ENCODE measurements at regions not wholly inside any gene's neighbourhood (a gene's known extent, or its start where the extent isn't known, plus 50 kb on each side); places are given as distances from the start of the nearest gene placed in this dataset.

- DNase-seq (ENCODE audit: low read depth): no peak
Observed at GRCh38 chr2:223223156-223223555, 171.2 kb downstream of the KCNE4 start.

GRCh38 chr2:223225266-223225665, 173.3 kb downstream of the KCNE4 start:
- no peak for DNase-seq (ENCODE audit: low read depth)
- no peak overlapping the region for H3K4me3 ChIP-seq (ENCODE audit: low read depth, low read length)
- no peak for TF ChIP-seq CTCF (IDR thresholded peaks at IDR 0.05; ENCODE audit: low read depth, low read length, missing control alignments)

More at GRCh38 chr2:223223156-223223555, 171.2 kb downstream of the KCNE4 start:
- TF ChIP-seq CTCF (IDR thresholded peaks at IDR 0.05; ENCODE audit: low read depth, low read length, missing control alignments): no peak
- no peak overlapping the region for H3K4me3 ChIP-seq (ENCODE audit: low read depth, low read length)

GRCh38 chr2:223226264-223226663, 174.3 kb downstream of the KCNE4 start:
- no peak for DNase-seq (ENCODE audit: low read depth)
- no peak for TF ChIP-seq CTCF (IDR thresholded peaks at IDR 0.05; ENCODE audit: low read depth, low read length, missing control alignments)
- H3K4me3 ChIP-seq (ENCODE audit: low read depth, low read length): no peak overlapping the region

- no peak overlapping the region for H3K4me3 ChIP-seq (ENCODE audit: low read depth, low read length)
- DNase-seq (ENCODE audit: low read depth): no peak
- TF ChIP-seq CTCF (IDR thresholded peaks at IDR 0.05; ENCODE audit: low read depth, low read length, missing control alignments): no peak
Observed at GRCh38 chr2:223227338-223227737, 175.3 kb downstream of the KCNE4 start.

- no peak for DNase-seq (ENCODE audit: low read depth)
- TF ChIP-seq CTCF (IDR thresholded peaks at IDR 0.05; ENCODE audit: low read depth, low read length, missing control alignments): no peak
- H3K4me3 ChIP-seq (ENCODE audit: low read depth, low read length): no peak overlapping the region
Observed at GRCh38 chr2:223228871-223229270, 176.9 kb downstream of the KCNE4 start.

GRCh38 chr2:223230352-223230751, 178.4 kb downstream of the KCNE4 start:
- no peak for DNase-seq (ENCODE audit: low read depth)
- H3K4me3 ChIP-seq (ENCODE audit: low read depth, low read length): no peak overlapping the region
- TF ChIP-seq CTCF (IDR thresholded peaks at IDR 0.05; ENCODE audit: low read depth, low read length, missing control alignments): no peak

GRCh38 chr2:223232285-223232684, 180.3 kb downstream of the KCNE4 start:
- H3K4me3 ChIP-seq (ENCODE audit: low read depth, low read length): no peak overlapping the region
- no peak for DNase-seq (ENCODE audit: low read depth)
- TF ChIP-seq CTCF (IDR thresholded peaks at IDR 0.05; ENCODE audit: low read depth, low read length, missing control alignments): no peak

Data from GM12864 (cell line).